Activated CD4-positive, alpha-beta memory T cell treated with anti-CD3 and anti-CD28 coated beads for 36 hours (primary cell): ENCODE measurements at regions not wholly inside any gene's neighbourhood (a gene's known extent, or its start where the extent isn't known, plus 50 kb on each side); places are given as distances from the start of the nearest gene placed in this dataset.

Source experiments
- CTCF ChIA-PET: fragments of 350-600 bp; sonication (Branson Sonifier 250); formaldehyde crosslinking; loops from one replicate; lab custom pipeline; 2021; ENCODE audit warnings: antibody characterized with exemption, inconsistent platforms; lab: Charles Lee
- POLR2A ChIA-PET: fragments of 350-600 bp; sonication (Branson Sonifier 250); formaldehyde crosslinking; loops from one replicate; lab custom pipeline; 2021; ENCODE audit warnings: antibody characterized with exemption; lab: Charles Lee
- DNase-seq: peaks from one replicate; pipeline ENCODE4 v3.0.0-alpha.2; 2020
- H3K27ac Mint-ChIP-seq: one replicate; pipeline ENCODE4 v1.8.0; 2021; ENCODE audit warnings: mixed read lengths
- H3K27me3 Mint-ChIP-seq: one replicate; pipeline ENCODE4 v1.8.0; 2021; ENCODE audit warnings: mixed read lengths
- H3K36me3 Mint-ChIP-seq: one replicate; pipeline ENCODE4 v1.8.0; 2021; ENCODE audit warnings: mixed read lengths
- H3K4me1 Mint-ChIP-seq: one replicate; pipeline ENCODE4 v1.8.0; 2021; ENCODE audit warnings: low read depth, mixed read lengths
- H3K4me3 Mint-ChIP-seq: one replicate; pipeline ENCODE4 v1.8.0; 2021; ENCODE audit warnings: mild to moderate bottlenecking, mixed read lengths
- H3K9me3 Mint-ChIP-seq: one replicate; pipeline ENCODE4 v1.8.0; 2021; ENCODE audit warnings: mixed read lengths
- intact Hi-C: fragments of 100-400 bp; cut with micrococcal nuclease; formaldehyde crosslinking; loops from one replicate; pipeline ENCODE4 v1.15.1; 2023

DNA sequence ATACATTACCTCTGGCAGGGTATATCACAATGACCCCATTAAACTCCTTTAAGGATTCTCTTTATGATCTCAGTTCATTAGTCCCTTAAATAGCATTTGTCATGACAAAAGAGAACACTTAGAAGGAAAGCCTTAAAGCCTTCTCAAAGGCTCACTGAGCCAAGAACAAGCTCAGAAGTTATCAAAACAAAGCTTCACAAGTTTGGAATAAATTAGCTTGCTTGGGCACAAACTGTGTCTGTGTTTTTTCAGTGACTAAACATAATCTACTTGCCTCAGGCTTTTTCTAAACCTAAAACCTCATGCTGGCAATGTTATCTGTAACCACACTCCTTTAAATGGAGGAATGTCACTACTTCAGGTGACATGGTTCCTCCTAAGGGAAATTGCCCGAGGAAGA lies 1114.9 kb upstream of the C9orf72 start:
- H3K4me1 Mint-ChIP-seq: no peaks in the 10 kb centered on the region
- no peaks in the 10 kb centered on the region for H3K27me3 Mint-ChIP-seq
- H3K27ac Mint-ChIP-seq: no peak overlapping the region
- H3K36me3 Mint-ChIP-seq: no peaks in the 10 kb centered on the region
- H3K4me3 Mint-ChIP-seq: no peak overlapping the region
- ChIA-PET POLR2A (no interaction called here), CTCF (no interaction called here)
- intact Hi-C loops: no loop called here
- no peak for DNase-seq
- H3K9me3 Mint-ChIP-seq: peaks cover 11% of the 10 kb centered on the region

DNA sequence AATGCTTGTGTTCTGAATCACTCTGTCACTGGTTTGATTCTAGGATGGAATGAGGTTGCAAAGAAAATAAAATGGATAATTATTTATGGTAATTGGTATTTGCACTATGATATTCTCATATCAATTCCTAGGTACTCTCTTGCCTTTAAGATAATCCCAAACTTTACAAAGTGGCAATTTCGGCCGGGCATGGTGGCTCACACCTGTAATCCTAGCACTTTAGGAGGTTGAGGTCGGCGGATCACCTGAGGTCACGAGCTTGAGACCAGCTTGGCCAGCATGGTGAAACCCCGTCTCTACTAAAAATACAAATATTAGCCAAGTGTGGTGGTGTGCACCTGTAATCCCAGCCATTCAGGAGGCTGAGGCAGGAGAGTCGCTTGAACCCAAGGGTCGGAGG lies 1118.7 kb upstream of the C9orf72 start:
- H3K9me3 Mint-ChIP-seq: peaks cover 6% of the 10 kb centered on the region
- H3K4me1 Mint-ChIP-seq: no peaks in the 10 kb centered on the region
- DNase-seq: no peak
- H3K27ac Mint-ChIP-seq: no peak overlapping the region
- intact Hi-C loops: no loop called here
- no peaks in the 10 kb centered on the region for H3K36me3 Mint-ChIP-seq
- H3K4me3 Mint-ChIP-seq: no peak overlapping the region
- ChIA-PET POLR2A (no interaction called here), CTCF (no interaction called here)
- H3K27me3 Mint-ChIP-seq: no peaks in the 10 kb centered on the region

GRCh38 chr9:28696960-28697359 lies 1123.7 kb upstream of the C9orf72 start:
- CTCF ChIA-PET: no interaction called here

GRCh38 chr9:28699632-28700031 lies 1126.4 kb upstream of the C9orf72 start:
- intact Hi-C loops: no loop called here
- H3K9me3 Mint-ChIP-seq: peaks cover 38% of the 10 kb centered on the region
- H3K27me3 Mint-ChIP-seq: no peaks in the 10 kb centered on the region
- ChIA-PET CTCF (interaction anchor here (0.5 kb wide), 1 partner anchor 77 kb away, joined by 4 read pairs; no protein-coding TSS in a partner anchor), POLR2A (no interaction called here)
- no peak for DNase-seq
- H3K4me3 Mint-ChIP-seq: no peak overlapping the region
- H3K4me1 Mint-ChIP-seq: no peaks in the 10 kb centered on the region
- no peak overlapping the region for H3K27ac Mint-ChIP-seq
- no peaks in the 10 kb centered on the region for H3K36me3 Mint-ChIP-seq

More at GRCh38 chr9:28696960-28697359, 1123.7 kb upstream of the C9orf72 start:
- intact Hi-C loops: no loop called here
- no peak overlapping the region for H3K27ac Mint-ChIP-seq
- no peaks in the 10 kb centered on the region for H3K27me3 Mint-ChIP-seq
- no peak overlapping the region for H3K4me3 Mint-ChIP-seq
- peaks cover 28% of the 10 kb centered on the region for H3K9me3 Mint-ChIP-seq
- POLR2A ChIA-PET: no interaction called here
- H3K4me1 Mint-ChIP-seq: no peaks in the 10 kb centered on the region
- H3K36me3 Mint-ChIP-seq: no peaks in the 10 kb centered on the region
- no peak for DNase-seq

DNA sequence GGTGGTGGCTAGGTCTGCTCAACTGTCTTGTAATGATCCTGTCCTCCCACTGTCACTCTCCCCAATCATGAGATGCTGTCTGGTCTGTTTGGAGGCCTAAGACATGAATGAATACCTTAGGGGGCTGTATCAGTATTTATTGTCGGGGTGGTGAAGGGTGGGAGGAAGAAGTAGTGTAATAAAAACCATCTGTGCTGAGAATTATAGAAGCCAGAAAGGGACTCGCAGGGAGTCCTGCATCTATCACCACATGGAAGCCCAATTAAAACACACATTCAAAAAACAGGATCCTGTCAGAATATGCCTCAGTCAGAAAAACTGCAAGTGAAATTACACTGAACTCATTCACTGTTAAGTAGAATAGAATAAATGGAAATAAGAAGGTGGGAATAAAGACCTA lies 1134.3 kb upstream of the C9orf72 start:
- Mint-ChIP-seq H3K36me3 (no peaks in the 10 kb centered on the region), H3K9me3 (peaks cover 6% of the 10 kb centered on the region), H3K27me3 (no peaks in the 10 kb centered on the region), H3K27ac (no peak overlapping the region), H3K4me3 (no peak overlapping the region), H3K4me1 (no peaks in the 10 kb centered on the region)
- ChIA-PET POLR2A (no interaction called here), CTCF (no interaction called here)
- intact Hi-C loops: no loop called here
- no peak for DNase-seq

DNA sequence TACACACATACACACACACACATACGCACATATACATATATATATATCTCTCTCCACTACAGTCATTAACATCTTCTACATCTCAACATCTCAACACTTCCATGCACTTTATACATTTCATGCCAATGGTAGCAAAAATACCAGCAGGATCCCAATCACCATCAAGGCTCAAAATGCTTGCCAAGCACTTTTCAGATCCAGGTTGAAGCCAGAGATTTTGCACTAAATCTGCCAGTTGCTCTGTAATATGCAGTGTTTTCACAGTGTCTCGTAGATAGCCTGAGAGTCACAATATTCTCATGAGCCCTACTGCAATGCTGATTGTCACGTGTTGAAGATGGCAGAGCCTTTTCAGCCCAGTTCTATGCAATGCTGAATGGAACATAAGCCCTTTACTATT lies 1140.9 kb upstream of the C9orf72 start:
- Mint-ChIP-seq H3K27me3 (no peaks in the 10 kb centered on the region), H3K4me3 (no peak overlapping the region), H3K9me3 (no peaks in the 10 kb centered on the region), H3K36me3 (no peaks in the 10 kb centered on the region), H3K4me1 (no peaks in the 10 kb centered on the region), H3K27ac (no peak overlapping the region)
- DNase-seq: no peak
- CTCF ChIA-PET: no interaction called here
- intact Hi-C loops: no loop called here
- POLR2A ChIA-PET: no interaction called here

DNA sequence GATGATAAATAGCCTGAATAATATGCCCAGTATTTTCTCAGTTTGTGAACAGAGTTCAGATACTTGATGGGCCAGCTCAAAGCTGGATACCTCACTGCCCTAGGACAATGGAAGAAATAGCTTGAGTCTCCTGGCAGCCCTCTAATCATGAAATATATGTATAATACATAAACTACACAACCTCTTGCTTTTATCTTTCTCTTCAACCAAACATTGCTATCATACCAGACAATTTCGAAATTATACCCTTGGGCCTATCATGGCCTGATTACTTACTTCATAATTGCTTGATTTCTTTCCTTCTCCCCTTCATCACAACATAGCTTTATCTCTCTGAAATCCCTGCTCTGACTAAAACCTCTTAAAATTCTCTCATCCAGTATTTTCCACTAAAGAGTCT lies 1144.9 kb upstream of the C9orf72 start:
- no peak overlapping the region for H3K4me3 Mint-ChIP-seq
- no peaks in the 10 kb centered on the region for H3K4me1 Mint-ChIP-seq
- peaks cover 5% of the 10 kb centered on the region for H3K9me3 Mint-ChIP-seq
- CTCF ChIA-PET: no interaction called here
- intact Hi-C loops: no loop called here
- H3K27ac Mint-ChIP-seq: no peak overlapping the region
- no peaks in the 10 kb centered on the region for H3K27me3 Mint-ChIP-seq
- no peak for DNase-seq
- no peaks in the 10 kb centered on the region for H3K36me3 Mint-ChIP-seq
- POLR2A ChIA-PET: no interaction called here

DNA sequence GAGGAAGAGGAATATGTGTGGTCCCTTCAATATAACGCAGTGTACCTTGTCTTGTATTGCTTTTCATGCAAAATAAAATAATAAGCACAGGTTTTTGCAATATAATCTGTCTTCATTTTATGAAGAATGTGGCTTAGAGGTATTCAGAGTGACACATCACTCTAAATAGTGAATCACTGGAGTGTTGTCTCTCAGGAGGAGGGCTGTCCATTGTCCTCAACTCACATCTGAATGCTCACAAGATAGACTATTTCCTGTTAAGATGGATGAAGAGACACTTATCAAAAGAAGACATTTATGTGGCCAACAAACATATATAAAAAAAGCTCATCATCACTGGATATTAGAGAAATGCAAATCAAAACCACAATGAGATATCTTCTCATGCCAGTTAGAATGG lies 1147.5 kb upstream of the C9orf72 start:
- ChIA-PET CTCF (no interaction called here), POLR2A (no interaction called here)
- Mint-ChIP-seq H3K4me1 (no peaks in the 10 kb centered on the region), H3K36me3 (no peaks in the 10 kb centered on the region), H3K4me3 (no peak overlapping the region), H3K9me3 (peaks cover 11% of the 10 kb centered on the region), H3K27me3 (no peaks in the 10 kb centered on the region), H3K27ac (no peak overlapping the region)
- no peak for DNase-seq
- intact Hi-C loops: no loop called here

- Mint-ChIP-seq H3K27ac (no peak overlapping the region), H3K4me1 (no peaks in the 10 kb centered on the region), H3K36me3 (no peaks in the 10 kb centered on the region), H3K9me3 (peaks cover 3% of the 10 kb centered on the region), H3K4me3 (no peak overlapping the region), H3K27me3 (no peaks in the 10 kb centered on the region)
- intact Hi-C loops: no loop called here
- DNase-seq: no peak
- POLR2A ChIA-PET: no interaction called here
- CTCF ChIA-PET: no interaction called here
These were observed 1156.8 kb upstream of the C9orf72 start for GRCh38 chr9:28730111-28730510.

- ChIA-PET POLR2A (no interaction called here), CTCF (no interaction called here)
- intact Hi-C loops: no loop called here
- no peaks in the 10 kb centered on the region for H3K4me1 Mint-ChIP-seq
- no peaks in the 10 kb centered on the region for H3K9me3 Mint-ChIP-seq
- no peaks in the 10 kb centered on the region for H3K27me3 Mint-ChIP-seq
- no peak overlapping the region for H3K27ac Mint-ChIP-seq
- no peaks in the 10 kb centered on the region for H3K36me3 Mint-ChIP-seq
- no peak for DNase-seq
- no peak overlapping the region for H3K4me3 Mint-ChIP-seq
These were observed 1162.6 kb upstream of the C9orf72 start for GRCh38 chr9:28735738-28736342.

- Mint-ChIP-seq H3K9me3 (peaks cover 23% of the 10 kb centered on the region), H3K36me3 (no peaks in the 10 kb centered on the region), H3K4me1 (no peaks in the 10 kb centered on the region), H3K4me3 (no peak overlapping the region), H3K27ac (no peak overlapping the region), H3K27me3 (no peaks in the 10 kb centered on the region)
- ChIA-PET CTCF (no interaction called here), POLR2A (no interaction called here)
- DNase-seq: no peak
- intact Hi-C loops: no loop called here
These were observed 1168.2 kb upstream of the C9orf72 start for GRCh38 chr9:28741459-28741858.

- Mint-ChIP-seq H3K36me3 (no peaks in the 10 kb centered on the region), H3K27me3 (no peaks in the 10 kb centered on the region), H3K27ac (no peak overlapping the region), H3K4me3 (no peak overlapping the region), H3K4me1 (no peaks in the 10 kb centered on the region), H3K9me3 (peaks cover 20% of the 10 kb centered on the region)
- ChIA-PET POLR2A (no interaction called here), CTCF (no interaction called here)
- intact Hi-C loops: no loop called here
- DNase-seq: no peak
These were observed 1174.2 kb upstream of the C9orf72 start for GRCh38 chr9:28747351-28747985.

DNA sequence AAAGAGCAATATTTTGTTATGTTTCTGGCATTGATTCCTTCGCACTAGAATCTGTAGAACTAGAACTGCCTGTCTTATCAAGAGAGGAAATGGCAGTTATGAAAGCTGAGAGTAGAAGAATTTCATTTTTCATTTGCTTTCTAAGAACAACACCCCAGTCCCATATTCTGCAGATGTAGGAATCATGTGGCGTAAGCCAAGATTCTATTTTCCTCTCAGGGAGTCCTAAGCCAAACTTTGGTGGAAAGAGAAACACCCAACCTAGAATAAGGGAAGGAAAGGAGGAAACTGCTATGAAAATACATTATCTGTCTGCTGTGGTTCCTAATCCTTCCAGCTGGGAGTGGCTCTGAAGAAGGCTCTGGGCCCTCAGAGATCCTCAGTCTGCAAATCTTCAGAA lies 1176.9 kb upstream of the C9orf72 start:
- Mint-ChIP-seq H3K4me3 (no peak overlapping the region), H3K27me3 (no peaks in the 10 kb centered on the region), H3K27ac (no peak overlapping the region), H3K9me3 (peaks cover 2% of the 10 kb centered on the region), H3K4me1 (no peaks in the 10 kb centered on the region), H3K36me3 (no peaks in the 10 kb centered on the region)
- ChIA-PET CTCF (no interaction called here), POLR2A (no interaction called here)
- intact Hi-C loops: no loop called here
- DNase-seq: no peak
